HG03196 (cell line): ENCODE measurements at regions not wholly inside any gene's neighbourhood (a gene's known extent, or its start where the extent isn't known, plus 50 kb on each side); places are given as distances from the start of the nearest gene placed in this dataset.
"Not testable (repeated sequence)": the region's sequence is repeated elsewhere in the genome, so short reads cannot be mapped to it uniquely, and the experiment has no call there.

Experiments
- ATAC-seq: cut with Tn5 transposase; IDR thresholded peaks from one replicate; pipeline ENCODE4 v1.9.1; 2021; ENCODE audit not compliant: unreplicated experiment

- ATAC-seq: no peak
These were observed 111.8 kb upstream of the PALMD start for GRCh38 chr1:99533909-99534637.

GRCh38 chr1:99534638-99534930, 111.3 kb upstream of the PALMD start:
- ATAC-seq: no peak

GRCh38 chr1:99535470-99536164, 110.3 kb upstream of the PALMD start:
- no peak for ATAC-seq

- ATAC-seq: no peak
These were observed 107.9 kb upstream of the PALMD start for GRCh38 chr1:99537886-99538617.

GRCh38 chr1:99538618-99538956, 107.3 kb upstream of the PALMD start:
- no peak for ATAC-seq

- ATAC-seq: no peak
These were observed 106.8 kb upstream of the PALMD start for GRCh38 chr1:99539131-99539530.

GRCh38 chr1:99540744-99541143, 105.2 kb upstream of the PALMD start:
- ATAC-seq: no peak

- no peak for ATAC-seq
These were observed 101.6 kb upstream of the PALMD start for GRCh38 chr1:99544328-99544727.

GRCh38 chr1:99546432-99547416, 99.2 kb upstream of the PALMD start:
- ATAC-seq: no peak

GRCh38 chr1:99548943-99549605, 96.8 kb upstream of the PALMD start:
- ATAC-seq: no peak

GRCh38 chr1:99550198-99550597, 95.7 kb upstream of the PALMD start:
- no peak for ATAC-seq

- ATAC-seq: no peak
These were observed 93.9 kb upstream of the PALMD start for GRCh38 chr1:99551812-99552614.

GRCh38 chr1:99553301-99553700, 92.6 kb upstream of the PALMD start:
- no peak for ATAC-seq

- not testable (repeated sequence) for ATAC-seq
These were observed 92.1 kb upstream of the PALMD start for GRCh38 chr1:99553819-99554218.

- ATAC-seq: no peak
These were observed 91.2 kb upstream of the PALMD start for GRCh38 chr1:99554727-99555126.

GRCh38 chr1:99557546-99558202, 88.2 kb upstream of the PALMD start:
- peak; percentile 78 for ATAC-seq

- no peak for ATAC-seq
These were observed 86.7 kb upstream of the PALMD start for GRCh38 chr1:99559166-99559565.

GRCh38 chr1:99560207-99561040, 85.5 kb upstream of the PALMD start:
- ATAC-seq: no peak
